Esophagus squamous epithelium (tissue), 5 donors: ENCODE measurements at regions not wholly inside any gene's neighbourhood (a gene's known extent, or its start where the extent isn't known, plus 50 kb on each side); places are given as distances from the start of the nearest gene placed in this dataset.

Experiments used
- DNase-seq: peaks from one replicate; lab custom pipeline; 2025; lab: John Stamatoyannopoulos, UW
- H3K27ac ChIP-seq, 4 donors: fragments of 200-600 bp; sonication (generic); one replicate each; pipeline ENCODE4 v1.5.1; 2016 to 2019; ENCODE audit warnings: mild to moderate bottlenecking in 1 of 4
- H3K27me3 ChIP-seq, 4 donors: fragments of 200-600 bp; sonication (generic); 1 replicate in 3 of 4; 2 replicates in 1 of 4; pipeline versions ENCODE4 v1.5.1 to v1.6.0; 2017 to 2021; ENCODE audit warnings: antibody characterized with exemption in 1 of 4
- H3K36me3 ChIP-seq, 3 donors: fragments of 200-600 bp; sonication (generic); one replicate each; pipeline ENCODE4 v1.5.1; 2016 to 2019
- H3K4me1 ChIP-seq, 3 donors: fragments of 200-600 bp; sonication (generic); one replicate each; pipeline ENCODE4 v1.5.1; 2017 to 2019
- H3K4me3 ChIP-seq, 4 donors: fragments of 200-600 bp; sonication (generic); 1 replicate in 3 of 4; 2 replicates in 1 of 4; pipeline ENCODE4 v1.5.1; 2016 to 2019; ENCODE audit warnings: mild to moderate bottlenecking in 2 of 4, moderate library complexity in 1 of 4
- H3K9me3 ChIP-seq, 3 donors: fragments of 200-600 bp; sonication (generic); one replicate each; pipeline ENCODE4 v1.5.1; 2016 to 2019
- POLR2A ChIP-seq, 4 donors: fragments of 450-650 bp; IDR thresholded peaks; one replicate each; pipeline ENCODE4 v1.6.1; 2017; ENCODE audit warnings: antibody characterized with exemption in 4 of 4, mild to moderate bottlenecking in 4 of 4, moderate library complexity in 3 of 4
- WGBS, 2 donors: methylation state at CpG; one replicate each; pipeline ENCODE4 v1.1.5; 2018; 5-methylcytosine and 5-hydroxymethylcytosine counted together
- intact Hi-C: fragments of 100-400 bp; cut with DNase I; formaldehyde crosslinking; loops from one replicate; pipeline ENCODE4 v1.15.0; 2022
- TF ChIP-seq, protein P1 (sequence below), 6 experiments: fragments of 450-650 bp in 4 of 6; fragments of 200-600 bp in 2 of 6; sonication (generic) in 2 of 6; IDR thresholded peaks; one replicate each; pipeline ENCODE4 v1.5.1; 2016 to 2019; ENCODE audit warnings: antibody characterized with exemption in 6 of 6, mild to moderate bottlenecking in 4 of 6, moderate library complexity in 4 of 6
- donor health status: DM: yes; HTN: yes; CAD: no.

DNA sequence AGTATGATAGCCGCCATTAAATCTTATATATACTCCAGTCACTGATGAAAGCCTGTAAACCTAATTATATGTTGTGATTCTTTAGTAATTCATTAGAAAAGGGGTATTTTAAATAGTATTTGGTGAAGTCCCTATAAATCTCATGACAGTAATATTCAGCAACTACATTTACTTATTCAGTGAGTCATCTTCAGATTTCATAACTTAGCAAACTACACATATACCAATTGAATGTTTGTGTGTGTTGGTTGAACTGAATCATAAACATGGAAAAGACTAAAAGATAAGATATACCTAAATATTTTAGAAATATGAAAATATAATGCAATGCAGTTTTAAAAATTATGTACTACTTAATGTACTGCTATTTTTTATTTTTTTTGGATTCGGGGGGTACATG is 1050.4 kb downstream of the MAT2B start:
- WGBS, 2 donors: 87 to 93% methylated on average over 2 of the region's 2 CpGs

DNA sequence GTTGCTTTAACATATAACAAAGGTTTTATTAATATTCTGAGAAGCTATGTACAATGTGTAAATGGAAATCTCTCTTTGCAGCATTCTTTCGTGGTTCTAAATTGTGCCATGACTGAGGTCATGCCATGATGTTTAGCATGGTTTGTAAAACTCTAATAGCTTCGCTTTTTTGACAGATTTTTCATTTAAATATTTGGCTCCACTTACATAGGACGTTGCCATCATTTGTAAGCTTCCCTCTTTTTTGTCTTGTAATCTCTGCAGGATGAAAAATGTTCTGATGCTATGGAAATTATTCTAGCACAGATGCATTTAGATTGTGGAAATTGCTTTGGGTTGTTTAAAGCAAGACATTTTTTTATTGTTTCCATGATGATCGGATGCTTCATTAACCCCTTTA is 1054.8 kb downstream of the MAT2B start:
- H3K9me3 ChIP-seq: no peaks in the 10 kb centered on the region
- H3K4me1 ChIP-seq: no peaks in the 10 kb centered on the region
- intact Hi-C loops: no loop called here
- 28 to 49% methylated on average over 4 of the region's 4 CpGs for WGBS, 2 donors
- DNase-seq: no peak
- H3K4me3 ChIP-seq: no peak overlapping the region
- no peaks in the 10 kb centered on the region for H3K36me3 ChIP-seq
- no peaks in the 10 kb centered on the region for H3K27me3 ChIP-seq
- TF ChIP-seq, protein P1, sequence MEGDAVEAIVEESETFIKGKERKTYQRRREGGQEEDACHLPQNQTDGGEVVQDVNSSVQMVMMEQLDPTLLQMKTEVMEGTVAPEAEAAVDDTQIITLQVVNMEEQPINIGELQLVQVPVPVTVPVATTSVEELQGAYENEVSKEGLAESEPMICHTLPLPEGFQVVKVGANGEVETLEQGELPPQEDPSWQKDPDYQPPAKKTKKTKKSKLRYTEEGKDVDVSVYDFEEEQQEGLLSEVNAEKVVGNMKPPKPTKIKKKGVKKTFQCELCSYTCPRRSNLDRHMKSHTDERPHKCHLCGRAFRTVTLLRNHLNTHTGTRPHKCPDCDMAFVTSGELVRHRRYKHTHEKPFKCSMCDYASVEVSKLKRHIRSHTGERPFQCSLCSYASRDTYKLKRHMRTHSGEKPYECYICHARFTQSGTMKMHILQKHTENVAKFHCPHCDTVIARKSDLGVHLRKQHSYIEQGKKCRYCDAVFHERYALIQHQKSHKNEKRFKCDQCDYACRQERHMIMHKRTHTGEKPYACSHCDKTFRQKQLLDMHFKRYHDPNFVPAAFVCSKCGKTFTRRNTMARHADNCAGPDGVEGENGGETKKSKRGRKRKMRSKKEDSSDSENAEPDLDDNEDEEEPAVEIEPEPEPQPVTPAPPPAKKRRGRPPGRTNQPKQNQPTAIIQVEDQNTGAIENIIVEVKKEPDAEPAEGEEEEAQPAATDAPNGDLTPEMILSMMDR (IDR thresholded peaks at IDR 0.05): no peak
- no peak for TF ChIP-seq POLR2A (IDR thresholded peaks at IDR 0.05)
- H3K27ac ChIP-seq: no peak overlapping the region

More for the DNA sequence above, 1050.4 kb downstream of the MAT2B start:
- H3K9me3 ChIP-seq: no peaks in the 10 kb centered on the region
- intact Hi-C loops: no loop called here
- H3K27me3 ChIP-seq: no peaks in the 10 kb centered on the region
- H3K4me1 ChIP-seq: no peaks in the 10 kb centered on the region
- no peak for DNase-seq
- H3K36me3 ChIP-seq: no peaks in the 10 kb centered on the region
- no peak overlapping the region for H3K4me3 ChIP-seq
- no peak overlapping the region for H3K27ac ChIP-seq
- no peak for TF ChIP-seq POLR2A (IDR thresholded peaks at IDR 0.05)

DNA sequence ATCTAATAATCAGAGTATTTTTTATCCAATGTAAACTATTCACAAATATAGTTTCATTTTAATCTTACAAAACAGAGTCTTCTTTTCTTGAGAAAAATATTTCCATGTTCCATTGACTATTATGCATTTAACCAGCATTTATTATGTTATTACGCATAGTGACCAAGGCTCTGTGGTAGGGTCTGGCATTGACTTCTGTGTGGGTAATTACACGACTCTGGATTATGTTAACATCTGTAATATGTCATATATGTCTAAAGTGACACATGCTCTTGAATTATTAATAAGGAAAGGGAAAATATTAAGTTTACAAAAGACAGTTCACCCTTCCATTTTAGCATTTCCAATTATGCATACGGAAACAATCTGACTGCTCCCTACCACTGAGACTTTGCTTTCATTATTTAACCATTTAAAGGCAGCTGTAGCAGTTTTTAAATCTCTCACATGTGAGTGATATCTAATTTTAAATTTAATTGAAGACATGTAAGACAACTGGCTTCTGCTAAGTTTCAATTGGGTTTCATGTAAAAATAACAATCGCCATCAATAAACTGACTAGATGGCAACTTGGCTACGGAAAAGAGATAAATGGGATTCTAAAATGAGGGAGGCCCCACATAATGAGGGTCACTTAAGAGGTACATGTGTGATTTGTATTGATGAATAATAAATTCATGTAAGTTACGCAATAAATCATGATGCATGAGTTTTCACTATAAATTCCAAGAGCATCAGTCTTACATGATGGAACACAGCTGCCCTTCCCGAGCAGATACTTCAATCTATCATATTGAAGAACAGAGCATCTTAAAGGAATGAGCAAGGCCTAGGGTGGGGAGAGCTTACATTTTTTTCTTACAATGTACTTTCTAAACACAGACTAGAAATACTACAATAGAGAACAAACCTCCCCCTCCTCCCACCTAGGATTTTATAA is 1056.8 kb downstream of the MAT2B start:
- no peak for DNase-seq
- H3K4me3 ChIP-seq: no peak overlapping the region
- TF ChIP-seq POLR2A (IDR thresholded peaks at IDR 0.05): no peak
- TF ChIP-seq, protein P1 (IDR thresholded peaks at IDR 0.05): no peak
- WGBS, 2 donors: 58 to 73% methylated on average over 7 of the region's 7 CpGs
- no peaks in the 10 kb centered on the region for H3K9me3 ChIP-seq
- no peaks in the 10 kb centered on the region for H3K36me3 ChIP-seq
- intact Hi-C loops: no loop called here
- H3K27ac ChIP-seq: no peak overlapping the region
- no peaks in the 10 kb centered on the region for H3K27me3 ChIP-seq
- no peaks in the 10 kb centered on the region for H3K4me1 ChIP-seq

DNA sequence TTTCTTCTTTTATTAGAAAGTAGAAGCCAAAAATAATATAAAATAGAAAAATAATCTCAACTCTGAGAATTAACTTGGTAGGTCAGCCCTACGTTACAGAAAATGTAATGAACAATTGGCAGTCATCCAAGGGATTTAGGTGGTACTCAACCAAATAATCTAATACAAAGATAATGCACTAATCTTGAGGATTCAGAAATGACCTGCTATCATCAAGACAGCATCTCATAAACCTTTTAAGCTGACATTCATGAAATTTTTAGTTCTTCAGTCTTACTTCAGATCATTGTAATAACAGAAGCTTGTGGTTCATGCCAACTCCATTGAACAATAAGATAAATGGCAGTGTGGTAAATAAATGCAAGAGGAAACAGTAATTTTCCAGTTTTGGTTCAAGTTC is 1058.0 kb downstream of the MAT2B start:
- TF ChIP-seq POLR2A (IDR thresholded peaks at IDR 0.05): no peak
- TF ChIP-seq, protein P1 (IDR thresholded peaks at IDR 0.05): no peak
- no peak overlapping the region for H3K27ac ChIP-seq
- no peak overlapping the region for H3K4me3 ChIP-seq
- 17 to 24% methylated on average over 1 of the region's 1 CpG for WGBS, 2 donors
- DNase-seq: no peak
- H3K4me1 ChIP-seq: no peaks in the 10 kb centered on the region
- no peaks in the 10 kb centered on the region for H3K27me3 ChIP-seq
- H3K9me3 ChIP-seq: no peaks in the 10 kb centered on the region
- H3K36me3 ChIP-seq: no peaks in the 10 kb centered on the region
- intact Hi-C loops: no loop called here

DNA sequence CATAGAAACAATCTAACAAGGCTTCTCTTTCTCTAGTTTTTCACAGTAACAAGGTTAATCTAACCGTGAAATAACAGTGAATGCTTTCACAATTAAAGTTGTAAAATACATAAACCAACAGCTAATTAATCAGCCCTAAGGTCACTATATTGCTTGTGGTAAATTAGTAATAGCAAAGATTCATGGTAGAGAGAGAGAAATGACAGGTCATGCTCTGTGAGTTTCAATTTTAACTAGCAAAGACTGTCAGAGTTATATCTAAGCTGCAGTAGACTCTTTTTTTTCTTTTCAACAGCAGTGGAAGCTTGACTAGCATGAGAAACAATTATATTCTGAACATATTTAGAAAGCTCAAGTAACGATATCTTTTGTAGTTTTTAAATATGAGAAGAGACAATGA is 1068.0 kb downstream of the MAT2B start:
- H3K27me3 ChIP-seq: no peaks in the 10 kb centered on the region
- no peak overlapping the region for H3K4me3 ChIP-seq
- no peak overlapping the region for H3K27ac ChIP-seq
- 45 to 56% methylated on average over 2 of the region's 2 CpGs for WGBS, 2 donors
- H3K36me3 ChIP-seq: no peaks in the 10 kb centered on the region
- TF ChIP-seq, protein P1 (IDR thresholded peaks at IDR 0.05): no peak
- TF ChIP-seq POLR2A (IDR thresholded peaks at IDR 0.05): no peak
- no peak for DNase-seq
- no peaks in the 10 kb centered on the region for H3K4me1 ChIP-seq
- no peaks in the 10 kb centered on the region for H3K9me3 ChIP-seq
- intact Hi-C loops: no loop called here
